H1 (cell line): ENCODE measurements at regions not wholly inside any gene's neighbourhood (a gene's known extent, or its start where the extent isn't known, plus 50 kb on each side); places are given as distances from the start of the nearest gene placed in this dataset.
A peak's percentile ranks its signal among the peaks of the same experiment; 100 is the strongest.

Experiments used
- CTCF ChIA-PET: fragments of 300-600 bp; sonication (Branson Sonifier 250); formaldehyde crosslinking; loops from one replicate; lab custom pipeline; 2021; ENCODE audit not compliant: partially characterized antibody; lab: Charles Lee
- POLR2A ChIA-PET: fragments of 300-600 bp; sonication (Branson Sonifier 250); formaldehyde crosslinking; loops from one replicate; lab custom pipeline; 2021; ENCODE audit warnings: inconsistent platforms; ENCODE audit not compliant: partially characterized antibody; lab: Charles Lee
- DNase-seq, 2 experiments: peaks; one replicate each; pipeline versions ENCODE4 v3.0.0 to v3.0.0-alpha.2; 2010 to 2022; ENCODE audit warnings: low spot score in 2 of 2, low read depth in 1 of 2, mixed read lengths in 1 of 2
- FAIRE-seq: peaks from 2 replicates; lab custom pipeline; 2011; peaks lifted over from hg19 to GRCh38; lab: Jason Lieb, UNC
- H2AFZ ChIP-seq: 2 replicates; pipeline ENCODE4 v1.8.1; 2012; ENCODE audit warnings: low read length, inconsistent platforms
- H2AK5ac ChIP-seq: 2 replicates; pipeline ENCODE4 v1.6.1; 2013; ENCODE audit warnings: low read depth, low read length
- H2BK120ac ChIP-seq: replicated peaks from 2 replicates; pipeline ENCODE3; 2013; ENCODE audit warnings: low read depth, low read length, inconsistent platforms
- H2BK12ac ChIP-seq: 2 replicates; pipeline ENCODE4 v1.6.1; 2013; ENCODE audit warnings: low read depth, low read length
- H2BK15ac ChIP-seq: 2 replicates; pipeline ENCODE4 v1.6.1; 2013; ENCODE audit warnings: low read length
- H2BK20ac ChIP-seq: 2 replicates; pipeline ENCODE4 v1.6.1; 2013; ENCODE audit warnings: low read length
- H2BK5ac ChIP-seq: 2 replicates; pipeline ENCODE4 v1.6.1; 2013; ENCODE audit warnings: low read depth, low read length
- H3K14ac ChIP-seq: 2 replicates; pipeline ENCODE4 v1.6.1; 2013; ENCODE audit warnings: inconsistent platforms; ENCODE audit not compliant: insufficient read length
- H3K18ac ChIP-seq: 2 replicates; pipeline ENCODE4 v1.6.1; 2013; ENCODE audit warnings: low read length; ENCODE audit errors: extremely low read depth
- H3K23ac ChIP-seq: 2 replicates; pipeline ENCODE4 v1.6.1; 2013; ENCODE audit warnings: inconsistent platforms; ENCODE audit not compliant: insufficient read length
- H3K23me2 ChIP-seq: 2 replicates; pipeline ENCODE4 v1.6.1; 2013; ENCODE audit warnings: low read depth, low read length
- H3K27ac ChIP-seq: 2 replicates; pipeline ENCODE4 v1.6.1; 2011; ENCODE audit warnings: low read depth, low read length, inconsistent platforms
- H3K27me3 ChIP-seq, 4 experiments: replicated peaks in 1 of 4; 1 replicate in 1 of 4; 2 replicates in 3 of 4; pipeline versions ENCODE4 v1.6.1 to v1.8.1; 2011 to 2013; ENCODE audit warnings: low read length in 3 of 4, mild to moderate bottlenecking in 3 of 4, inconsistent platforms in 2 of 4, mixed read lengths in 2 of 4, moderate library complexity in 1 of 4; ENCODE audit not compliant: control insufficient read depth in 3 of 4, insufficient read depth in 3 of 4; ENCODE audit errors: extremely low read depth in 1 of 4
- H3K36me3 ChIP-seq, 4 experiments: 2 replicates each; pipeline versions ENCODE4 v1.6.1 to v1.8.1; 2011 to 2013; ENCODE audit warnings: mild to moderate bottlenecking in 4 of 4, low read length in 3 of 4, moderate library complexity in 2 of 4, control low read depth in 1 of 4, inconsistent platforms in 1 of 4; ENCODE audit not compliant: insufficient read depth in 4 of 4, control insufficient read depth in 2 of 4
- H3K4ac ChIP-seq: replicated peaks from 2 replicates; pipeline ENCODE3; 2013; ENCODE audit warnings: low read length, low read depth, mixed read lengths, inconsistent platforms; ENCODE audit not compliant: insufficient read length
- H3K4me1 ChIP-seq, 4 experiments: replicated peaks in 1 of 4; 1 replicate in 1 of 4; 2 replicates in 3 of 4; pipeline versions ENCODE4 v1.6.1 to v1.8.1; 2011 to 2013; ENCODE audit warnings: low read length in 3 of 4, inconsistent platforms in 2 of 4, mixed read lengths in 1 of 4; ENCODE audit not compliant: insufficient read depth in 4 of 4, control insufficient read depth in 3 of 4
- H3K4me2 ChIP-seq, 2 experiments: 2 replicates each; pipeline versions ENCODE4 v1.6.1 to v1.8.1; 2011 to 2013; ENCODE audit warnings: low read depth in 2 of 2, low read length in 2 of 2, control low read depth in 1 of 2, inconsistent platforms in 1 of 2, mild to moderate bottlenecking in 1 of 2; ENCODE audit not compliant: insufficient read depth in 1 of 2
- H3K4me3 ChIP-seq, 4 experiments: fragments of 200-600, 300-600 bp in 1 of 4; sonication (generic), shearing (Covaris generic), sonication (Bioruptor Twin) in 1 of 4; 2 replicates each; pipeline versions ENCODE4 v1.5.1 to v1.8.1; 2011 to 2016; ENCODE audit warnings: low read length in 4 of 4, low read depth in 3 of 4, control low read depth in 2 of 4, inconsistent platforms in 2 of 4, mild to moderate bottlenecking in 2 of 4, mixed read lengths in 1 of 4, moderate library complexity in 1 of 4; ENCODE audit not compliant: insufficient read depth in 2 of 4; ENCODE audit errors: extremely low read depth in 1 of 4
- H3K56ac ChIP-seq: replicated peaks from 2 replicates; pipeline ENCODE3; 2013; ENCODE audit warnings: low read depth, mild to moderate bottlenecking, mixed read lengths, low read length, inconsistent platforms; ENCODE audit not compliant: insufficient read length
- H3K79me1 ChIP-seq: 2 replicates; pipeline ENCODE4 v1.6.1; 2013; ENCODE audit warnings: low read depth, low read length, control low read depth
- H3K79me2 ChIP-seq, 2 experiments: 2 replicates each; pipeline versions ENCODE4 v1.6.1 to v1.8.1; 2012 to 2013; ENCODE audit warnings: low read length in 2 of 2, mild to moderate bottlenecking in 2 of 2, inconsistent platforms in 1 of 2; ENCODE audit not compliant: insufficient read depth in 2 of 2, control insufficient read depth in 1 of 2
- H3K9ac ChIP-seq, 4 experiments: replicated peaks in 1 of 4; 1 replicate in 1 of 4; 2 replicates in 3 of 4; pipeline versions ENCODE4 v1.6.1 to v1.8.1; 2011 to 2013; ENCODE audit warnings: low read depth in 3 of 4, low read length in 3 of 4, control low read depth in 2 of 4, mild to moderate bottlenecking in 2 of 4, moderate library complexity in 2 of 4, inconsistent platforms in 1 of 4; ENCODE audit errors: extremely low read depth in 1 of 4
- H3K9me3 ChIP-seq, 2 experiments: 2 replicates each; pipeline versions ENCODE4 v1.6.1 to v1.8.1; 2012 to 2013; ENCODE audit warnings: mild to moderate bottlenecking in 2 of 2, moderate library complexity in 2 of 2, control low read depth in 1 of 2, inconsistent platforms in 1 of 2, low read depth in 1 of 2, low read length in 1 of 2, mixed read lengths in 1 of 2; ENCODE audit not compliant: insufficient read depth in 2 of 2
- H4K20me1 ChIP-seq, 2 experiments: replicated peaks in 1 of 2; 2 replicates each; pipeline versions ENCODE3 to v1.8.1; 2011 to 2013; ENCODE audit warnings: inconsistent platforms in 2 of 2, low read length in 2 of 2, mild to moderate bottlenecking in 1 of 2; ENCODE audit not compliant: insufficient read depth in 2 of 2, control insufficient read depth in 1 of 2
- H4K5ac ChIP-seq: 2 replicates; pipeline ENCODE4 v1.6.1; 2013; ENCODE audit warnings: low read length, low read depth, mixed read lengths, inconsistent platforms; ENCODE audit not compliant: insufficient read length
- H4K8ac ChIP-seq: 2 replicates; pipeline ENCODE4 v1.8.0; 2013; ENCODE audit warnings: mild to moderate bottlenecking, moderate library complexity, low read length, inconsistent platforms; ENCODE audit not compliant: insufficient read depth; ENCODE audit errors: extremely low read depth
- H4K91ac ChIP-seq: replicated peaks from 2 replicates; pipeline ENCODE3; 2013; ENCODE audit warnings: low read length, mixed read lengths, inconsistent platforms; ENCODE audit not compliant: insufficient read length
- RAD21 ChIP-seq, 2 experiments: IDR thresholded peaks in 1 of 2; conservative IDR thresholded peaks in 1 of 2; 2 replicates each; pipeline ENCODE4 v1.6.1; 2011; ENCODE audit warnings: low read depth in 2 of 2, low read length in 2 of 2, improper control_type of control experiment in 1 of 2, inconsistent platforms in 1 of 2, mild to moderate bottlenecking in 1 of 2, moderate library complexity in 1 of 2
- SP2 ChIP-seq: IDR thresholded peaks from 2 replicates; pipeline ENCODE4 v1.6.1; 2012; ENCODE audit warnings: mild to moderate bottlenecking, low read length, inconsistent platforms
- WGBS, 2 experiments: shearing (Covaris generic) in 1 of 2; methylation state at CpG; one replicate each; pipeline versions ENCODE4 v1.1.6 to v1.1.7; 2013 to 2015; ENCODE audit warnings: low lambda C conversion rate in 2 of 2, mixed read lengths in 2 of 2, inconsistent platforms in 1 of 2, low coverage in 1 of 2, missing lambda C conversion rate in 1 of 2; ENCODE audit not compliant: insufficient replicate concordance in 2 of 2, insufficient coverage in 1 of 2, insufficient read length in 1 of 2; ENCODE audit errors: extremely low coverage in 1 of 2, missing lambda C conversion rate in 1 of 2; 5-methylcytosine and 5-hydroxymethylcytosine counted together

- peak overlapping the region; percentile 49; the same call in 1 of the 2 replicates for H2AFZ ChIP-seq
- no peaks in the 10 kb centered on the region for H3K4me1 ChIP-seq
Observed at GRCh38 chr13:86714495-86714894, 915.3 kb upstream of the SLITRK6 start.

More at GRCh38 chr13:86714495-86714894, 915.3 kb upstream of the SLITRK6 start:
- H3K4me3 ChIP-seq: no peak overlapping the region
- H3K23me2 ChIP-seq: no peaks in the 10 kb centered on the region
- no peak overlapping the region for H2BK15ac ChIP-seq
- no peak overlapping the region for H2BK5ac ChIP-seq
- FAIRE-seq (no peak), DNase-seq (no peak)
- H3K4me2 ChIP-seq: no peak overlapping the region
- H3K4ac ChIP-seq: no peak overlapping the region
- no peak overlapping the region for H3K9ac ChIP-seq
- ChIA-PET POLR2A (no interaction called here), CTCF (interaction anchor here (0.7 to 1.8 kb wide), 7 partner anchors 8 to 291 kb away, joined by 3 to 5 read pairs (median 4); no protein-coding TSS in a partner anchor)
- no peak overlapping the region for H3K23ac ChIP-seq
- H3K27ac ChIP-seq: no peak overlapping the region
- H3K14ac ChIP-seq: no peak overlapping the region
- no peaks in the 10 kb centered on the region for H3K79me2 ChIP-seq
- H4K5ac ChIP-seq: no peak overlapping the region
- no peaks in the 10 kb centered on the region for H3K9me3 ChIP-seq
- no peak overlapping the region for H2BK20ac ChIP-seq
- H2BK120ac ChIP-seq: no peak overlapping the region
- no peak overlapping the region for H4K91ac ChIP-seq
- no peak overlapping the region for H3K56ac ChIP-seq
- H3K36me3 ChIP-seq: no peaks in the 10 kb centered on the region
- TF ChIP-seq SP2 (no peak), RAD21 (IDR thresholded peaks at IDR 0.05 in 1 of 2, conservative IDR thresholded peaks at IDR 0.05 in 1 of 2; ENCODE audit: low read depth in 2 of 2, low read length in 2 of 2) (0 out of 4 replicates have a peak, but pooled peaks of 1 of the 2 experiments have one; percentile 6)
- TF ChIP-seq, all 59 proteins: peak for 1
- Histone ChIP-seq H3K18ac (no peak overlapping the region), H2AK5ac (no peak overlapping the region), H3K27me3 (no peaks in the 10 kb centered on the region), H2BK12ac (no peak overlapping the region), H4K8ac (no peak overlapping the region), H4K20me1 (no peaks in the 10 kb centered on the region), H3K79me1 (no peaks in the 10 kb centered on the region)
- 92% methylated on average over 3 of the region's 3 CpGs; no CpG with 5 or more reads in 1 of the 2 experiments for WGBS, 2 experiments
